ENCODE measurements at regions not wholly inside any gene's neighbourhood (a gene's known extent, or its start where the extent isn't known, plus 50 kb on each side); places are given as distances from the start of the nearest gene placed in this dataset.
"Not testable (repeated sequence)": the region's sequence is repeated elsewhere in the genome, so short reads cannot be mapped to it uniquely, and the experiment has no call there.

GRCh38 chr15:79608066-79608864 is 176.1 kb downstream of the MINAR1 start:
- no peak for DNase-seq

DNA sequence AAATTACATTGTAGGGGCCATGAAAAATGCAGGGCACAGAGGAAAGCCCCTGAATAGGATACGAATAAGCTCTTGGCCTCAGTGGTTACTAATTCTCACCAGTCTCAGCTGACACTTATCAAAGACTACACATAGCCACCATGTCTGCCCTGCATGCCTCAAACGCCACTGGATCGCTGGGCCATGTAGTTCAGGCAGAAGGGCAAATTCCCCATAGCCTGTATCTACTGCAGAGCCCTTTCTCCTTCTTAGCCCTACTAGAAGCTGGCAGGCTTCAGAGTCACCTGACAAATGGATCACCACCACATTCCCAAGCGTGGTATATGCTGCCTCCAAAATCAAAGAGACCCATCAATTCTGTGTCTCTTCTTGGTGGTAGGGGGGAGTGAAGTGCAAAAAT is 177.4 kb downstream of the MINAR1 start:
- no peak for DNase-seq

- DNase-seq: no peak
These were observed 177.9 kb downstream of the MINAR1 start for GRCh38 chr15:79610021-79610420.

DNA sequence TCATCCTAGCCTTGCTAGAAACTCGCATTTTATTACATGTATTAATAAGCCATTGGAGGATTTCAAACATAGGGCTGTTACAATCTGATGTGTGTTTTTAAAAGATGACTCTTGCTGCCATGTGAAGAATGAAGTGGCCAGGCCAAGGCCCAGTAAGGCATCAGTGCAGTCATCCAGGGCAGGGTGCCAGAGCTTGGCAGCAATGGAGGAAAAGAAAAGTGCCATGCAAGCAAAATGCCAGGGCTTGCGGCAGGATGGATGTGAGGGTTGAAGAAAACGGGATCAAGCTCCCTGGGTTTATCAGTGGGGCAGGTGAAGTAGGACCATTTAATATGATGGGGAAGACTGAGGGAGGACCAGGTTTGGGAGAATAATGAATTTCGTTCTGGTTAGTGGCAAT is 183.6 kb downstream of the MINAR1 start:
- DNase-seq: no peak

DNA sequence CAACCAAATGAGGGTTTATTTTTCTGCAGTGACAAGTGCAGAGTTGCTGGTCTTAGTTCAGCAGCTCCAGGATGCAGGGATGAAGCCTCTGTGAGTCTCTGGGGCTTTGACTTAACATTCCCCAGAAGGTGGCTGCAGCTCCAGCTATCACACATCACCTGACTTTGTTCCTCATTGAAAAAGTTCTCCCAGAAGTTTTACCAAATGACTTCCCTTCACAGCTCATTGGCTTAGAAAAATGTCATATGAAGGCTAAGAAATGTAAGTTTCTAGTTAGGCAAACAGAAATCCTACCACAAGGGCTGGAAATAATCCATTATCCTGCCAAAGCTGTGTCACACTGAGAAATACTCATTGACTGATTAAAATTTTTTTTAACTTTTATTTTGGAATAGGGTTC is 184.9 kb downstream of the MINAR1 start:
- no peak for DNase-seq

- peak; percentile 52 for DNase-seq
These were observed 188.1 kb downstream of the MINAR1 start for GRCh38 chr15:79620112-79620857.

DNA sequence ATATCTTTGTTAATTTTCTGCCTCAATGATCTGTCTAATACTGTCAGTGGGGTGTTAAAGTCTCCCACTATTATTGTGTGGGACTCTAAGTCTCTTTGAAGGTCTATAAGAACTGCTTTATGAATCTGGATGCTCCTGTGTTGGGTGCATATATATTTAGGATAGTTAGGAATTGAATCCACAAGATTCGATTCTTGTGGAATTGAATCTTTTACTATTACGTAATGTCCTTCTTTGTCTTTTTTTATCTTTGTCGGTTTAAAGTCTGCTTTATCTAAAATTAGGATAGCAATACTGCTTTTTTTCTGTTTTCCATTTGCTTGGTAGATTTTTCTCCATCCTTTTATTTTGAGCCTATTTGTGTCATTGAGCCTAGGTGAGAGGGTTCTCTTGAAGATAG is 189.7 kb downstream of the MINAR1 start:
- not testable (repeated sequence) for DNase-seq

DNA sequence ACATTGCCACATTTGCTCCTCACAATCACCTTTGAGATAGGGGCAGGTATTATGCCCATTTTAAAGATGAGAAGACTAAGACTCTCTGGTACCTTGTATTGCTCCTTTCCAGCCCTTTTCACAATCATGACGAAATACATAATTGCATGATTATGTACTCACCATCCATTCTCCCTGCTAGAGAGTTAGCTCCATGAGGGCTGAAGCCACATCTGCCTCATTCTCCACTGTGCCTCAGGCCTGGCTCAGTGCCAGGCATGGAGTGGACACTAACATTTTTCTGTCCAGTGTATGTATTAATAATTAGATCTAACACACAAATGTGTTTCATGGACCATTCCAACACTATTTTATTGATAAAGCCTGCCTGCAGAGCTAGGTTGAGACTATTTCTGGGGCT is 191.4 kb downstream of the MINAR1 start:
- no peak for DNase-seq

- peak; percentile 60 for DNase-seq
These were observed 197.6 kb downstream of the MINAR1 start for GRCh38 chr15:79629687-79630086.

DNA sequence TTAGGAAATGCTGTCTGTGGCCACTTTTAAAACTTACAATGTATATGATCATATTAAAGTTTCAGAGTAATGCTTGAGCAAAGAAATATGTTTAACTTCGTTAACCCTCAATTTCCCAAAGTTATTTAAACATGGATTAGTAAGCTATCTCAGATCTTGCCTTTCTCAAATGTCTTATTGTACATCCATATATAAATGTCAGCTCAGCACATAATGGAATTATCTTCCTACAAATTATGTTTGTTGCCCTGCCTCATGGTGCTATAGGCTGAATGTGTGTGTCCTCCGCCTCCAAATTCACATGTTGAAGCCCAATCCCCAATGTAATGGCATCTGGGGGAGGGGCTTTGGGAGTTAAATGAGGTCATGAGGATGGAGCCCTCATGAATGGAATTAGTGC is 200.3 kb downstream of the MINAR1 start:
- no peak for DNase-seq

DNA sequence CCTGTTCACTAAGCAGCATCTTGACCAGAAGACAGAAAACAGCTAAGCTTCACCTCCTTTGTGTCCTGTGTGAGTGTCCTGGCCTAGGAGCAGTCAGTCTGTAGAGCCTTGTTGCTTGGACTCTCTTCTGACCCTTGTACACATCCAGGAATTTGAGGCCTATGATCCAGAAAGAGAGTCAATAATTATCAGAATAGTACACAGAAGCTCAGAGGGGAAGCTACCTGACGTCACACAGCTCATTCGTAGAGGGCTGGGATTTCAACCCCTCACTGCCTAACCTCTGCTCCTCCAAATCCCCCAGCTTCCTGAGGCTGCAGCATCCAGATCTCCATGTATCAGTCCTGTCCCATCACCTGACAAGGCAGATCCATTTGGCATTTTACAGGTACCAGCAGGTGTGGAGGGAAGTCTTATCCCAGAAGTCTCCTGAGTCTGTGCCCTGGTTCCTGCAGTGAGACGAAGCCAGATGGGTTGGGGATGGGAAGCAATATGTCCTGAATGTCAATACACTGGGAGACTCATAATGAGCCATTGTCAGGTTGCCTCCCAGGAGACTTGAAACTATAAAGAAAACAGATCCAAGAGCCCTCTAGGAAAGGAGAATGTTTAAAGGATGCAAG is 203.1 kb downstream of the MINAR1 start:
- DNase-seq: no peak

DNA sequence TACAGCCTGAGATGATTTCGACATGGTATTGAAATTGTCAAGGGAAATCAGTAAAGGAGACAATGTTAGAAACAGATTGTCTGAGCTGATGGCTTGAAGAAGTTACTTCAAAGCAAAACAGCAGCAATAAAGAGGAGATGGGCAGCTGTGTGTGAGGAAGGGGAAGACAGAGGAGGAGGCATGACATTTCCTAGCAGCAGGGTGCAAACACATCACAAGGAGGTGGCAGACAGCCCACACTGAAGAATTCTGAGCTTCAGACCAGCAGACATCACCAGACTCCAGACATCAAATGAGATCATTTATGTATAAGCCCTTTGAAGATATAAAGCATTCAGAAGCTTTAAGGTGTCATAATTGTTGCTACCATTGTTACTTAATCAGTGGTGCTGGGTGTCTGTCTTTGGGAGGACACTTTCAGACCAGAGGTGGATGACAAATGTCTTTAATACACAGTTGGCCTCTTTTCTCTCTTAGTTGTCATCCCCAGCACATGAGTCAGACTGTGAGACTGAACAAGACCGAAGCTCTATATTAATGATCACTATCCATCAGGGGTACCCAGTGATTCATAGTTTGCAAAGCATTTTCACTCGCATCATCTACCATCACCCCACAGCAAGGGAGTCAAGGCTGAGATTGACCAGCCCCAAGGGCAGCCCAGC is 203.9 kb downstream of the MINAR1 start:
- peak; percentile 69 for DNase-seq

- DNase-seq: peak; percentile 96
These were observed 208.1 kb downstream of the MINAR1 start for GRCh38 chr15:79640206-79640605.

DNA sequence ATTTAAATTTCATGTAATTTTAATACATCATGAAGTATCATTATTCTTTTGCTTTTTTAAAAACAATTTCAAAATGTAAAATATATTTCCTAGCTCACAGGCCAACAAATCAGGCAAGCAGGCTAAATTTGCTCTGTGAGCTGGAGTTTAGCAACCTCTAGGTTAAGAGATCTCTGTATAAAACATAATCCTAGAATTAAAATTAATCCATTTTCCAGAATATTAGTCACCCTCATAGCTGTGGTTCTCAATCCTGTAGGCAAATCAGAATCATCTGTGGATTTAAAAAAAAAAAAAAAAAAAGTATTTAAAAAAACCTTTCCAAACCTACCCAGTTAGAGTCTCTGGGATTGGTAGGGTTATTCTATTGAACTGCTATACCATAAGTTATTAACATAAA is 209.7 kb downstream of the MINAR1 start:
- DNase-seq: peak; percentile 46

DNA sequence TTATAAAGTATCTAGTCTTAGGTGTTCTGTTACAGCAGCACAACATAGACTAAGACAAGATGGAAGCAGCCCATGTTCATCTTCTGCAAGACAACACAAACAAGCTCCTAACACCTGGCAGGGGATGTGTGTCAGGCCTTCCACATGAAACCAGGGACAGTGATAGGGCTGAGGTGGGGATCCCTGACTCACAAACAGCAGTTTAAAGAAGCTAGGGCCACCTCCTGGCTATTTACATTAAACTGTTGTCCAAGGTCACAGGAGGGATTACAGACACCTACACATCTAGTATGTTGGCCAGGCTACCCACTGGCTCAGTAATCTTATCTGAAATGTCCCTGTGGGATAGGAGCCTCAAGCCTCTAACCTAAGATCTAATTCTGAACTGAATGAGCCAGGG is 211.3 kb downstream of the MINAR1 start:
- no peak for DNase-seq

DNA sequence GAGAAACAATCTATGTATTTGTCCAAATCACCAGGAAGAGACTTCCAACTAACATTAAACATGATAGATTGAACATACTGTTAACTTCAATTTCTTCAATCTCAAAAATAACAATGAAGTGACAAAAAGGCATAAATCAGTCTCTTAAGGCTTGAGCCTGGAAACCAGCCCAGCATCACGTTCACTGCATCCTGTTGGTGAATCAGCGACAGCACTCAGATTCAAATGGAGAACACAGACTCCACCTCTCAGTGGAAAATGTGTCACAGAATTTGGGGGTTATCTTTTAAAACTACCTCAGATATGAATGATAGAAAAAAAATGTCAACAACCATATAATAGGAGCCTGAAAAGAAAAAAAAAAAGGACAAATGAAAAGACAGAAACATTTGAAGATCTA is 212.0 kb downstream of the MINAR1 start:
- DNase-seq: peak; percentile 89

GRCh38 chr15:79652972-79653371 is 220.8 kb downstream of the MINAR1 start:
- DNase-seq: peak; percentile 73

DNA sequence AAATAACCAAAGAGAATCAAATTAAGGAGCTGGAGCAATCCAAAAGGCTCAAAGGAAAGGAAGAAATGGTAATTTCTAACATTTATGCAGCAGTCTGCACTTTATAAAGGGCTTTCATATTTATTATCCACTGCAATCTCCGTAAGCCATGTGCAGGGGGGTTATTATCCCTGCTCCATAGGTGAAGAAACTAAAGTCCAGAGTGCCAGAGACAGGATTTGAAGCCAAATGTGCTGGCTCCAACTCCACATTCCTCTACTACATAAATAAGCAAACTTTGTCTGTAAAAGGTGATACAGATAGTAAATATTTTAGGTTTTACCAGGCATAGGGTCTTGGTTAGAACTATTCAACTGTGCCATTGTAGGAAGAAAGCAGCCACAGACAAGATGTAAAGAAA is 221.4 kb downstream of the MINAR1 start:
- DNase-seq: no peak

- no peak for DNase-seq
These were observed 224.2 kb downstream of the MINAR1 start for GRCh38 chr15:79656151-79657000.

DNA sequence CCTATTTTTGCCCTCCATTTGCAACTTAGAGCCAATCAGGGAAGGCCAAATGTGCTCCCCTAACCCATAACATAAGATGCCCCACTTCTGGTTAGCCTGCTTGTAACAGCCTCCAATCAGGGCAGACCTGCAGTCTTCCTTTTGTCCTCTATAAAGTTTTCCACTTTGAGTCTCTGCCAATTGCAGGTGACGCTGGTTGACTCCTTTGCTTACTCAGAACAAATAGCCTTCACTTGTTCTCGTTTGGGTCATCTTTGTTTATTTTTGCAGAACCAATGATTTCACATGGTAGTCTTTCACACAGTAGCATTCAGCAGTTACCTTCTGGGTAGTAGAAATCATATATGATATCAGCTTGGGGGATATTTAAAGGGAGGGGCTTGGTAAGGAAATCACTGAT is 225.6 kb downstream of the MINAR1 start:
- no peak for DNase-seq

DNA sequence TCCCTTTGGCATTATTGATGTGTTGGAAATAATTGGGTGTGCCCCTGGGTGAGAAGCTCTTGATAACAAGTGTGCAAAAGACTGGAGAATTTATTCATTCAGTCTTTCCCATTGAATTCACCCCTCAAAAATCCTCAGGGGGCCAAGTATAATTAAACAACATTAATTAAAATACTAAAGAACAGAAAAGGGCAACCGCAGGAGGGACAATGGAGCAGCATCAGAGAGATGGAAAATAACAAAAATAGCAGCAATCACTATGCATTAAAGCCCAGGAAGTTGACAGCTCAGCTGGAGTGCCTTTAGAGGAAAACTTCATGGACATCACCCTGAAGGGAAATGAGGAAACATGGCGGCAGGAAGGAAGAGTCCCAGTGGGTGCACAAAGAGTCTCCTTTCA is 227.6 kb downstream of the MINAR1 start:
- no peak for DNase-seq

- DNase-seq: no peak
These were observed 229.3 kb downstream of the MINAR1 start for GRCh38 chr15:79661411-79661810.

Measured in fibroblast of skin of scalp (primary cell).